ENCODE measurements at regions not wholly inside any gene's neighbourhood (a gene's known extent, or its start where the extent isn't known, plus 50 kb on each side); places are given as distances from the start of the nearest gene placed in this dataset.

DNA sequence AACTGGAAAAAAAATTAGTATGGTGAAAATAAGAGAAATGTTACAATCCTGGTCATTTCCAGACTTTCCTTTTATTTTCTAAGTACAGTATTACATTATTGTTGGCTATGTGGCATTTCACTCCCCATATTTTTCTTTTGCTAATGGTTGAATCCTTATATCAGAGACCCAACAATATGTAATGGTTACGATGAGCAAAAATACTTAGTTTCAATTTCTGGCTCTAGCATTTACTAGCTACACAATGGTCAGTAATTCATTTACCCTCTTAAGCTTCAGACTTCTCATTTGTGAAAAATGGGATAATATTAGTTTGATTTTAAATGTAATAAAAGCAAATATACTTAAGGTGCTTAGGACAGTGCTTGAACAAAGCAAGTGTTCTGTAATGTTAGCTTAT lies 942.9 kb upstream of the PABPC4L start:
- intact Hi-C loops (cut with DNase I; ENCODE audit: low total_unique reads): no loop called here
- DNase-seq: no peak
- H3K27ac ChIP-seq: no peak overlapping the region
- TF ChIP-seq POLR2A (IDR thresholded peaks at IDR 0.05) (no peak), CTCF (IDR thresholded peaks at IDR 0.05) (no peak)
- no peaks in the 10 kb centered on the region for H3K36me3 ChIP-seq
- no peak overlapping the region for H3K4me3 ChIP-seq
- no peaks in the 10 kb centered on the region for H3K4me1 ChIP-seq
- H3K27me3 ChIP-seq: no peaks in the 10 kb centered on the region
- no peaks in the 10 kb centered on the region for H3K9me3 ChIP-seq

DNA sequence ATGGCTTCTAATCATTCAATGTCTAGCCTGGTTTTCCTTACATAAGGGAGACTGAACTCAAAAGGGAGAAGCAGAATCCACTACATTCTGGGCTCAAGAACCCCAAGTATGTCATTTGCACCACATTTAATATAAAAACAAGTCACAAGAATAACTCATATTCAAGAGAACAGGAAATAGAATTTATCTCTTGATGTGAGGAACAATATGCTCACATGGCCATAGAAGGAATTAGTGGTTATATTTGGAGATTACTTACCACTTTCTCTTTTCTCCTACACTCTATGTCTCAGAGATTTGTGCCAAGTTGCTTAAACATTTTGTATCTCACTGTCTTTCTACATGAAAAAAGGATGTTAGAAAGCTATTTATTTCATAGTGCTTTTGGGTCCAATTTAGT lies 922.6 kb upstream of the PABPC4L start:
- H3K4me1 ChIP-seq: no peaks in the 10 kb centered on the region
- no peaks in the 10 kb centered on the region for H3K36me3 ChIP-seq
- no peak overlapping the region for H3K27ac ChIP-seq
- no peaks in the 10 kb centered on the region for H3K27me3 ChIP-seq
- intact Hi-C loops (cut with DNase I; ENCODE audit: low total_unique reads): no loop called here
- no peaks in the 10 kb centered on the region for H3K9me3 ChIP-seq
- no peak for TF ChIP-seq POLR2A (IDR thresholded peaks at IDR 0.05)
- no peak for TF ChIP-seq CTCF (IDR thresholded peaks at IDR 0.05)
- no peak for DNase-seq
- no peak overlapping the region for H3K4me3 ChIP-seq

DNA sequence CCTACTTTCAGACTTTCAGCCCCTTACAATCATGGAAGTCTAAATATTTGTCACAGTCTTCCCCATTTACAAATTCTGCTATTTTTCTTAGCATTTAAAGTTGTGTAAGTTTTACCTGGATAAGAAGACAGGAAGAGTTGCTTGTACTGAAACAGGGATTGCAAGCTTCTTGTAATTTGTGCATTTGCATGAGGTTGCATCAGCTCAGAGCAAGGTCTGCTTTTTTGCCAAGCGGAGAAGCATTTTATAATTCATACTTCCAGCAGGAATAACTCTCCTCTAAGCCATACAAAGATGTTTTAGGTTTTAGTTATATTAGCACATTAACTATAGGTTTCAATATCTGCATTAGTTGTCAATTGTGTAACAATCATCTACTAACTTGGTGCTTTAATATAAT lies 922.0 kb upstream of the PABPC4L start:
- no peak overlapping the region for H3K4me3 ChIP-seq
- intact Hi-C loops (cut with DNase I; ENCODE audit: low total_unique reads): no loop called here
- DNase-seq: no peak
- H3K27ac ChIP-seq: no peak overlapping the region
- H3K36me3 ChIP-seq: no peaks in the 10 kb centered on the region
- TF ChIP-seq CTCF (IDR thresholded peaks at IDR 0.05) (no peak), POLR2A (IDR thresholded peaks at IDR 0.05) (no peak)
- no peaks in the 10 kb centered on the region for H3K9me3 ChIP-seq
- no peaks in the 10 kb centered on the region for H3K27me3 ChIP-seq
- no peaks in the 10 kb centered on the region for H3K4me1 ChIP-seq

GRCh38 chr4:135122457-135122856 lies 920.9 kb upstream of the PABPC4L start:
- Histone ChIP-seq H3K36me3 (no peaks in the 10 kb centered on the region), H3K9me3 (no peaks in the 10 kb centered on the region), H3K27ac (no peak overlapping the region), H3K4me3 (no peak overlapping the region), H3K27me3 (no peaks in the 10 kb centered on the region), H3K4me1 (no peaks in the 10 kb centered on the region)
- TF ChIP-seq CTCF (IDR thresholded peaks at IDR 0.05) (no peak), POLR2A (IDR thresholded peaks at IDR 0.05) (no peak)
- DNase-seq: no peak
- intact Hi-C loops (cut with DNase I; ENCODE audit: low total_unique reads): no loop called here

DNA sequence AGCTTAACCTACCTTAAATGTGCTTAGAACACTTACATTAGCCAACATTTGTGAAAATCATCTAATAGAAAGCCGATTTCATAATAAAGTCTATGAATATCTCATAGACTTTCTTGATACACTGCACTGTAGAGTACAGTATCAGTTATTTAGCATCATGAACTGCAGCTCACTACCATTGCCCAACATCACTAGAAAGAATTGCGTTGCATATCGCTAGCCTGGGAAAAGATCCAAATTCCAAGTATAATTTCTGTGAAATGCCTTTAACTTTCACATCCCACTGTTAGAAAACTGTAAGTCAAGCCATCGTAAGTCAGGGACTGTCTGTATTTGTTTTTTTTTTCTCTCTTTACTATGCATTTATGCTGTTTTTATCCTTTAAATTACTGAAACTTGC lies 918.6 kb upstream of the PABPC4L start:
- no peak for DNase-seq

More for the DNA sequence above, 918.6 kb upstream of the PABPC4L start:
- H3K4me1 ChIP-seq: no peaks in the 10 kb centered on the region
- no peaks in the 10 kb centered on the region for H3K9me3 ChIP-seq
- H3K27me3 ChIP-seq: no peaks in the 10 kb centered on the region
- no peaks in the 10 kb centered on the region for H3K36me3 ChIP-seq
- no peak overlapping the region for H3K4me3 ChIP-seq
- no peak for TF ChIP-seq CTCF (IDR thresholded peaks at IDR 0.05)
- no peak for TF ChIP-seq POLR2A (IDR thresholded peaks at IDR 0.05)
- no peak overlapping the region for H3K27ac ChIP-seq
- intact Hi-C loops (cut with DNase I; ENCODE audit: low total_unique reads): no loop called here
